Peyer's patch (tissue), 4 donors: ENCODE measurements at regions not wholly inside any gene's neighbourhood (a gene's known extent, or its start where the extent isn't known, plus 50 kb on each side); places are given as distances from the start of the nearest gene placed in this dataset.

Experiments
- DNase-seq, 3 donors: peaks; one replicate each; pipeline ENCODE4 v3.0.0-alpha.2; 2017 to 2019
- H3K27ac ChIP-seq, 4 donors: fragments of 200-600 bp; sonication (generic); one replicate each; pipeline ENCODE4 v1.5.1; 2016 to 2019
- H3K27me3 ChIP-seq, 2 donors: fragments of 200-600 bp; sonication (generic); one replicate each; pipeline ENCODE4 v1.5.1; 2019
- H3K36me3 ChIP-seq, 3 donors: fragments of 200-600 bp; sonication (generic); one replicate each; pipeline ENCODE4 v1.5.1; 2016 to 2019
- H3K4me1 ChIP-seq, 4 donors: fragments of 200-600 bp; sonication (generic); one replicate each; pipeline ENCODE4 v1.5.1; 2016 to 2019
- H3K4me3 ChIP-seq, 4 donors: fragments of 200-600 bp; sonication (generic); 1 replicate in 3 of 4; 2 replicates in 1 of 4; pipeline ENCODE4 v1.5.1; 2016 to 2019; ENCODE audit warnings: mild to moderate bottlenecking in 1 of 4
- H3K9me3 ChIP-seq, 4 donors: fragments of 200-600 bp; sonication (generic); one replicate each; pipeline ENCODE4 v1.5.1; 2016 to 2019; ENCODE audit warnings: mild to moderate bottlenecking in 1 of 4
- POLR2A ChIP-seq, 2 donors: fragments of 450-650 bp; IDR thresholded peaks; one replicate each; pipeline ENCODE4 v1.5.1; 2017; ENCODE audit warnings: antibody characterized with exemption in 2 of 2, mild to moderate bottlenecking in 2 of 2, moderate library complexity in 2 of 2
- TF ChIP-seq, protein P1 (sequence below), 6 experiments: fragments of 450-650 bp in 4 of 6; fragments of 200-600 bp in 2 of 6; sonication (generic) in 1 of 6; IDR thresholded peaks; one replicate each; pipeline ENCODE4 v1.5.1; 2017 to 2019; ENCODE audit warnings: antibody characterized with exemption in 6 of 6, mild to moderate bottlenecking in 3 of 6, moderate library complexity in 1 of 6

DNA sequence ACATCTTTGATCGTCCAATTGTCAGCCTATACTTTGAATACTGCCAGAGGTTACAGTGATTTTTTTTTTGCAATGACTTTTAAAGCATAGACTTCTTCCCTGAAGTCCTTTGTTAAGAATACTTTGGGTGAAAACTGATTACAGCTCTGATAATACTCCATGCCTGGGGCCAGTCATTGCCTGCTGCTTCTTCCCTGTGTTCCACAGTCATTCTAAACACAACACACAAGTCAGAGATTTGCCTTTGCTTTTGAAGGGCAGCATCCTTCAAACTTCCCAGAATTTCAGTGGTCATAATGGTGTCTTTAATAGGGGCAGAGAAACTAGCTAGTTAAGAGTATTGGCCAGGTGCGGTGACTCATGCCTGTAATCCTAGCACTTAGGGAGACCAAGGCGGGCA is 153.7 kb upstream of the PLAAT1 start:
- TF ChIP-seq, protein P1, sequence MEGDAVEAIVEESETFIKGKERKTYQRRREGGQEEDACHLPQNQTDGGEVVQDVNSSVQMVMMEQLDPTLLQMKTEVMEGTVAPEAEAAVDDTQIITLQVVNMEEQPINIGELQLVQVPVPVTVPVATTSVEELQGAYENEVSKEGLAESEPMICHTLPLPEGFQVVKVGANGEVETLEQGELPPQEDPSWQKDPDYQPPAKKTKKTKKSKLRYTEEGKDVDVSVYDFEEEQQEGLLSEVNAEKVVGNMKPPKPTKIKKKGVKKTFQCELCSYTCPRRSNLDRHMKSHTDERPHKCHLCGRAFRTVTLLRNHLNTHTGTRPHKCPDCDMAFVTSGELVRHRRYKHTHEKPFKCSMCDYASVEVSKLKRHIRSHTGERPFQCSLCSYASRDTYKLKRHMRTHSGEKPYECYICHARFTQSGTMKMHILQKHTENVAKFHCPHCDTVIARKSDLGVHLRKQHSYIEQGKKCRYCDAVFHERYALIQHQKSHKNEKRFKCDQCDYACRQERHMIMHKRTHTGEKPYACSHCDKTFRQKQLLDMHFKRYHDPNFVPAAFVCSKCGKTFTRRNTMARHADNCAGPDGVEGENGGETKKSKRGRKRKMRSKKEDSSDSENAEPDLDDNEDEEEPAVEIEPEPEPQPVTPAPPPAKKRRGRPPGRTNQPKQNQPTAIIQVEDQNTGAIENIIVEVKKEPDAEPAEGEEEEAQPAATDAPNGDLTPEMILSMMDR (IDR thresholded peaks at IDR 0.05) = no peak
- no peak for TF ChIP-seq POLR2A (IDR thresholded peaks at IDR 0.05)
- H3K27me3 ChIP-seq = no peaks in the 10 kb centered on the region
- no peaks in the 10 kb centered on the region for H3K9me3 ChIP-seq
- no peaks in the 10 kb centered on the region for H3K36me3 ChIP-seq
- no peak overlapping the region for H3K4me3 ChIP-seq
- no peak for DNase-seq
- H3K27ac ChIP-seq = no peak overlapping the region
- no peaks in the 10 kb centered on the region for H3K4me1 ChIP-seq

DNA sequence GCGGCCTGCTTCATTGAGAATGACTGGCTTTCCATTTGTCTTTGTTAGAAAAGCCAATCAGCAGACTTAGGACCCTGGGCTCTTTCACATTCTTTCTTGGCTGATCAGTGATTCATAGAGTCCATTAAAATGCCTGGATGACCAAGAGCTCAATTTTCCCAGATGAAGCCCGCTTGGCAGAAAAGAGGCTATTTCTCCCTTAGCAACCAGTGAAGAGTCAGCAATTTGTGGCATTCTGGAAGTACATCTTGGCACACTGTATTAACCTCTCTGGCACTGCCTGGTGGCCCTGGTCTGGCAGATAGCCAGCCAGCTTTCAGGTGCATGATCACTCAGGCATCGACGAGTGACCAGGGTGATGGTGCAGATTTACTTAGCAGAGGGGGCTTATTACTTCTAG is 145.7 kb upstream of the PLAAT1 start:
- H3K9me3 ChIP-seq = no peaks in the 10 kb centered on the region
- H3K27ac ChIP-seq = no peak overlapping the region
- H3K36me3 ChIP-seq = no peaks in the 10 kb centered on the region
- H3K4me1 ChIP-seq = no peaks in the 10 kb centered on the region
- no peak for DNase-seq
- TF ChIP-seq, protein P1 (IDR thresholded peaks at IDR 0.05) = no peak
- TF ChIP-seq POLR2A (IDR thresholded peaks at IDR 0.05) = no peak
- no peaks in the 10 kb centered on the region for H3K27me3 ChIP-seq
- no peak overlapping the region for H3K4me3 ChIP-seq

DNA sequence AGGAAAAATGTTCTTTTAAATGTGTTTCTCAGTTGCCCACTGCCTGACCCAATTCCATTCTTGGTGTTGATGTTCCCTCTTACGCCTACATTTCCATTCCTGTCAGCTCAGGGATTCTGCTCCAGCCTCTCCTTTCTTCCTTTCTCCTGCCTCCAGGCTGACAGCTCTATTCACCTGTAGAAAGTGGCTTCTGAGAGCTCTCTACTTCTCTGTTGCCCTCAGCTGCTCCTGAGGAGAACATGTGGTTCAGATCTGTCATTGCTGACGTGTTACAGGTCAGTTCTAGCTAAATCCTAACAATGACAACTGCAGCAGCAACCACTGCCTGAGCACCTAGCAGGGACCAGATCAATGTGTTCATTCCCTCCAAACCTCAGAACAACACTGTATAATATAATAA is 144.9 kb upstream of the PLAAT1 start:
- Histone ChIP-seq H3K9me3 (no peaks in the 10 kb centered on the region), H3K27ac (no peak overlapping the region), H3K36me3 (no peaks in the 10 kb centered on the region), H3K27me3 (no peaks in the 10 kb centered on the region), H3K4me1 (no peaks in the 10 kb centered on the region), H3K4me3 (no peak overlapping the region)
- DNase-seq = no peak
- TF ChIP-seq POLR2A (IDR thresholded peaks at IDR 0.05) = no peak
- TF ChIP-seq, protein P1 (IDR thresholded peaks at IDR 0.05) = no peak

DNA sequence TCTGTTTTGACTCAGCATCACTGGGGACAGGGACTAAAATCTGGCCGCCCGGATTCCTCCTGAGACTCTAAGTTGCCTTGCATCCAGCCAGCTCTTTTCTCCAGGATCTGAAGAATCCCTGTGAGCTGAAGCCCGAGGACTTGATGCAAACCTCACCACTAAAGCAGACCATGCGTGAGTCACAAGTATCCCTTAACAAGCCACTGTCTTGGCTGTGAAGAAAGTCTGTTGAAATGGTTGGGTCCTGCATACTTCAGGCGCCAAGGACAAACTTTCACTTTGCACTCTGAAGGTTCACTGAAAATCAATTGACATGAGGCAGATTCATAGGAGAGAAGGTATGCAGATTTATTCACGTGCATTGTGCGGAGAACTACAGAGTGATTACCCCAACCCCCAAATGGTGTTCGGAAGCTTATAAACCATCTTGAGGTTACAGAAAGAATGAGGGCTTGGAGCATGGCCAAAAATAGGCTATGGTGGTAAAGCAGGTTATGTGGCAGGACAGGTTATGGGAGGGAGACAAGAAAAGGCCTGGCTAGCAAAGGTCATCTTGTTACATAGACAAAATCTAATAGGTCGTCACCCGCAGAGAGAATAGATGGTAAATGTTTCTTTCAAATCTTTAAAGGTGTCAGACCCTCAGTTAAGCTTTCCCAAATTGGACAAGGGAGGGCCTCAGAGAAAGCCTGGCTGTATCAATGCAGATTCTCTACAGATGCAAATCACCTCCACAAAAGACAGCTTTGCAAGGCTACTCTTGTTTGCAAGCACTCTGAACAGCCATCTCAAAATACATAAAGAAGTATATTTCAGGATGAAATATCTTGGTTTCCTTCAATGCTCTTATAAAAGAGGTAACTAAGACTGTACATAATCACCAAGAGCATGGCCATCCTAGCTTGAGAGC is 126.3 kb upstream of the PLAAT1 start:
- no peaks in the 10 kb centered on the region for H3K27me3 ChIP-seq
- H3K4me1 ChIP-seq = no peaks in the 10 kb centered on the region
- no peak overlapping the region for H3K27ac ChIP-seq
- TF ChIP-seq, protein P1 (IDR thresholded peaks at IDR 0.05) = no peak
- TF ChIP-seq POLR2A (IDR thresholded peaks at IDR 0.05) = no peak
- DNase-seq = no peak
- no peaks in the 10 kb centered on the region for H3K9me3 ChIP-seq
- no peaks in the 10 kb centered on the region for H3K36me3 ChIP-seq
- H3K4me3 ChIP-seq = no peak overlapping the region

DNA sequence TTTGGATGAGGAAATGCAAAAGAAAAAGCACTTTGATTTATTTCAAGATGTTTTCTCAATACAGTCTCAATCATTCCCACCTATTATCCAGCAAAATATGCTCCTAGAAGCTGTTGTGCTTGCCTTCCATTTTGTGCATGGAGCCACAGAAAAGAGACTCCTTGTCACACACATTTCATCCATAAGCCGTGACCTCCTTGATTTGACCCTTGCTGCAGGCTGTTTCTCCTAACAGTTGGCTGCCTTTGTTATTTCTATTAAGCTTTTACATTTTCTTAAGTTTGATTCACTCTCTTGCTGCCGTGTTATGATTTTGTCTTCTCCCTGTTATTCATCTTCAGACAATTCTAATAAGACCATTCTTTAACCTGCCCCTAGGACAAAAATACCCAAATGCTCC is 124.2 kb upstream of the PLAAT1 start:
- H3K27me3 ChIP-seq = no peaks in the 10 kb centered on the region
- DNase-seq = no peak
- H3K9me3 ChIP-seq = no peaks in the 10 kb centered on the region
- H3K4me1 ChIP-seq = no peaks in the 10 kb centered on the region
- no peak overlapping the region for H3K27ac ChIP-seq
- TF ChIP-seq POLR2A (IDR thresholded peaks at IDR 0.05) = no peak
- TF ChIP-seq, protein P1 (IDR thresholded peaks at IDR 0.05) = no peak
- H3K36me3 ChIP-seq = no peaks in the 10 kb centered on the region
- no peak overlapping the region for H3K4me3 ChIP-seq
